K562 (cell line): ENCODE measurements at regions not wholly inside any gene's neighbourhood (a gene's known extent, or its start where the extent isn't known, plus 50 kb on each side); places are given as distances from the start of the nearest gene placed in this dataset.

ENCODE experiments used
- ATAC-seq: fragments of 200-7000 bp; cut with Tn5 transposase; 3 replicates; pipeline ENCODE4 v1.9.1; 2020; ENCODE audit warnings: moderate library complexity
- BruUV-seq: library from RNA; stranded (reverse); fragments of 400-500 nt; replicated peaks from 2 replicates; lab custom pipeline; 2021; lab: Mats Ljungman, UMichigan
- CTCF ChIA-PET: fragments of 300-600 bp; formaldehyde crosslinking; extraction: SDS; loops from one replicate; lab custom pipeline; 2021; ENCODE audit warnings: low intra/inter-chr PET ratio; lab: Yijun Ruan, JAX
- POLR2A ChIA-PET: fragments of 300-600, 350-650 bp; sonication (Branson Sonifier 250); formaldehyde crosslinking; extraction: SDS; loops from one replicate; lab custom pipeline; 2021; ENCODE audit warnings: antibody characterized with exemption, inconsistent platforms; lab: Yijun Ruan, JAX
- DNase-seq, 4 experiments: peaks; one replicate each; pipeline versions ENCODE4 v3.0.0 to v3.0.0-alpha.2; 2011 to 2018; ENCODE audit warnings: low spot score in 3 of 4, mixed read lengths in 3 of 4; ENCODE audit errors: extremely low read depth in 1 of 4
- FAIRE-seq: peaks from 2 replicates; lab custom pipeline; 2011; peaks lifted over from hg19 to GRCh38; lab: Jason Lieb, UNC
- H2AFZ ChIP-seq: 2 replicates; pipeline ENCODE4 v1.6.0; 2011; ENCODE audit warnings: low read depth, low read length, control low read depth, inconsistent platforms
- H3K27ac ChIP-seq: fragments of 200-600 bp; 3 replicates; pipeline ENCODE4 v1.8.0; 2011; ENCODE audit warnings: low read depth, mild to moderate bottlenecking, control low read depth, inconsistent platforms, low read length, moderate library complexity, mixed read lengths; ENCODE audit errors: extremely low read depth
- H3K27me3 ChIP-seq, 2 experiments: fragments of 300-600 bp in 1 of 2; 2 replicates in 1 of 2; 3 replicates in 1 of 2; pipeline versions ENCODE4 v1.6.0 to v1.8.0; 2011; ENCODE audit warnings: inconsistent platforms in 2 of 2, low read length in 2 of 2, mild to moderate bottlenecking in 1 of 2, mixed read lengths in 1 of 2, moderate library complexity in 1 of 2; ENCODE audit not compliant: control insufficient read depth in 2 of 2, insufficient read depth in 2 of 2
- H3K36me3 ChIP-seq: fragments of 300-600 bp; 3 replicates; pipeline ENCODE4 v1.8.0; 2011; ENCODE audit warnings: mild to moderate bottlenecking, low read length, inconsistent platforms; ENCODE audit not compliant: control insufficient read depth, insufficient read depth
- H3K4me1 ChIP-seq, 2 experiments: fragments of 200-600 bp in 1 of 2; replicated peaks in 1 of 2; 2 replicates in 1 of 2; 3 replicates in 1 of 2; pipeline versions ENCODE4 v1.5.1 to v1.8.0; 2011; ENCODE audit warnings: inconsistent platforms in 2 of 2, low read length in 2 of 2, mild to moderate bottlenecking in 1 of 2, mixed read lengths in 1 of 2, moderate library complexity in 1 of 2; ENCODE audit not compliant: control insufficient read depth in 2 of 2, insufficient read depth in 2 of 2
- H3K4me2 ChIP-seq: 2 replicates; pipeline ENCODE4 v1.6.1; 2011; ENCODE audit warnings: low read length, control low read depth, inconsistent platforms, mixed read lengths; ENCODE audit not compliant: insufficient read depth
- H3K4me3 ChIP-seq: fragments of 200-600 bp; sonication (generic), shearing (Covaris generic); 2 replicates; pipeline ENCODE4 v1.5.1; 2016; ENCODE audit warnings: control low read depth, inconsistent platforms
- H3K79me2 ChIP-seq: fragments of 200-600 bp; 3 replicates; pipeline ENCODE4 v1.8.0; 2011; ENCODE audit warnings: low read length, inconsistent platforms; ENCODE audit not compliant: control insufficient read depth, insufficient read depth
- H3K9ac ChIP-seq, 2 experiments: 2 replicates each; pipeline versions ENCODE4 v1.6.0 to v1.6.1; 2011; ENCODE audit warnings: low read depth in 2 of 2, low read length in 2 of 2, control low read depth in 1 of 2, inconsistent platforms in 1 of 2, mild to moderate bottlenecking in 1 of 2, mixed read lengths in 1 of 2; ENCODE audit not compliant: insufficient read depth in 1 of 2
- H3K9me1 ChIP-seq: one replicate; pipeline ENCODE4 v1.6.0; 2011; ENCODE audit warnings: inconsistent platforms, mild to moderate bottlenecking, low read length, moderate library complexity; ENCODE audit not compliant: control insufficient read depth, insufficient read depth
- H3K9me3 ChIP-seq: replicated peaks from 2 replicates; pipeline ENCODE4 v1.5.1; 2011; ENCODE audit warnings: low read depth, low read length, inconsistent platforms; ENCODE audit not compliant: control insufficient read depth, insufficient read depth
- H4K20me1 ChIP-seq: replicated peaks from 2 replicates; pipeline ENCODE4 v1.6.1; 2011; ENCODE audit warnings: low read length, inconsistent platforms, mixed read lengths; ENCODE audit not compliant: control insufficient read depth, insufficient read depth
- JUND ChIP-seq, 2 experiments: IDR thresholded peaks; 2 replicates in 1 of 2; 3 replicates in 1 of 2; pipeline ENCODE4 v1.6.1; 2011; ENCODE audit warnings: borderline replicate concordance in 2 of 2, low read depth in 2 of 2, low read length in 2 of 2, improper control_type of control experiment in 1 of 2, missing biosample characterization in 1 of 2, missing genetic modification characterization in 1 of 2, missing genetic modification reagents in 1 of 2
- WGBS: fragments of 100-300 bp; shearing (Covaris generic); methylation state at CpG from one replicate; pipeline ENCODE4 v1.1.6; 2016; ENCODE audit warnings: low coverage, mixed read lengths; ENCODE audit not compliant: insufficient coverage; ENCODE audit errors: missing lambda C conversion rate; 5-methylcytosine and 5-hydroxymethylcytosine counted together
- in situ Hi-C: fragments of 300-500 bp; cut with MboI; formaldehyde crosslinking; loops from 4 replicates; pipeline ENCODE4 v1.15.0; 2018; ENCODE audit warnings: inconsistent platforms, mixed read lengths
- intact Hi-C: fragments of 100-400 bp; cut with micrococcal nuclease; formaldehyde crosslinking; loops from 2 replicates; pipeline ENCODE4 v1.14.2; 2022
- TF ChIP-seq, protein P1 (sequence below): sonication (generic); formaldehyde crosslinking; IDR thresholded peaks from 2 replicates; pipeline ENCODE4 v1.8.0; 2022; ENCODE audit warnings: mild to moderate bottlenecking, missing genetic modification reagents

DNA sequence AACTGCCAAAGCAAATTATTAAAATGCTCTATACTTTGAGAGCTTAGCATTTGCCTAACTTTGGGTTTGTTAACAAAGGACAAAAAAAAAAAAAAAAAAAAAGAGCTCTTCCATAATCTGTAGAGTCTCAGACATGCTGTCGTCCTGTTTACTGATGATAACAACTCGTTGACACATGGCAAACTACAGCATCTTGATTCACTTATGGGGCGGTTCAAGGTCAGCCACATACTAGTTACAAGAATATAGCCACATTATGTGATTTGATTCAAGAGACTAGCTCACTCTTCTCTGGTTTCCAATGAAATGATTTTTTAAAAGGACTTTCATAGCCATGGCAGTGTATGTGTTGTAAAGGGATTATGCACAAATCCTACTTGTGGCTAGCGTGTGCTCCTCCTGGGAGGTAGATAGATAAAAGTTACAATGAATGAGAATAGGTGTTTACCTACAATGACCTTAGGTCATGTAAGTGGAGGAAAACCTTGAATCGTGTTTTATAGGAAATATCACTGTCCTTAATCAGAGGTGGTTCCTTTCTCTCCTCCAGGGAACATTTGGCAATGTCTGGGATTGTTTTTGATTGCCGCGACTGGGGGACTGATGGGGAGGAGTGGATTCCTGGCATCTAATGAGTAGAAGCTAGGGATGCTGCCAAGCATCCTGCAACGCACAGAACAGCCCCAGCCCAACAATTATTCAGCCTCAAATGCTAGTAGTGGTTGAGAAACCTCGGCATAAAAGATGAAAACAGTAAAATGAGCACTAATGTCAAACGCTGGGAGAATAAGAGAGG is 969.2 kb upstream of the SLC35B3 start:
- Histone ChIP-seq H3K79me2 (no peaks in the 10 kb centered on the region), H3K9me3 (no peaks in the 10 kb centered on the region; the same call in 1 of the 2 replicates), H3K27me3 (no peaks in the 10 kb centered on the region)
- TF ChIP-seq JUND (IDR thresholded peaks at IDR 0.05; ENCODE audit: borderline replicate concordance, low read depth, low read length) (no peak), JUND (tag; IDR thresholded peaks at IDR 0.05; ENCODE audit: borderline replicate concordance, low read depth, low read length) (no peak)
- TF ChIP-seq, protein P1, sequence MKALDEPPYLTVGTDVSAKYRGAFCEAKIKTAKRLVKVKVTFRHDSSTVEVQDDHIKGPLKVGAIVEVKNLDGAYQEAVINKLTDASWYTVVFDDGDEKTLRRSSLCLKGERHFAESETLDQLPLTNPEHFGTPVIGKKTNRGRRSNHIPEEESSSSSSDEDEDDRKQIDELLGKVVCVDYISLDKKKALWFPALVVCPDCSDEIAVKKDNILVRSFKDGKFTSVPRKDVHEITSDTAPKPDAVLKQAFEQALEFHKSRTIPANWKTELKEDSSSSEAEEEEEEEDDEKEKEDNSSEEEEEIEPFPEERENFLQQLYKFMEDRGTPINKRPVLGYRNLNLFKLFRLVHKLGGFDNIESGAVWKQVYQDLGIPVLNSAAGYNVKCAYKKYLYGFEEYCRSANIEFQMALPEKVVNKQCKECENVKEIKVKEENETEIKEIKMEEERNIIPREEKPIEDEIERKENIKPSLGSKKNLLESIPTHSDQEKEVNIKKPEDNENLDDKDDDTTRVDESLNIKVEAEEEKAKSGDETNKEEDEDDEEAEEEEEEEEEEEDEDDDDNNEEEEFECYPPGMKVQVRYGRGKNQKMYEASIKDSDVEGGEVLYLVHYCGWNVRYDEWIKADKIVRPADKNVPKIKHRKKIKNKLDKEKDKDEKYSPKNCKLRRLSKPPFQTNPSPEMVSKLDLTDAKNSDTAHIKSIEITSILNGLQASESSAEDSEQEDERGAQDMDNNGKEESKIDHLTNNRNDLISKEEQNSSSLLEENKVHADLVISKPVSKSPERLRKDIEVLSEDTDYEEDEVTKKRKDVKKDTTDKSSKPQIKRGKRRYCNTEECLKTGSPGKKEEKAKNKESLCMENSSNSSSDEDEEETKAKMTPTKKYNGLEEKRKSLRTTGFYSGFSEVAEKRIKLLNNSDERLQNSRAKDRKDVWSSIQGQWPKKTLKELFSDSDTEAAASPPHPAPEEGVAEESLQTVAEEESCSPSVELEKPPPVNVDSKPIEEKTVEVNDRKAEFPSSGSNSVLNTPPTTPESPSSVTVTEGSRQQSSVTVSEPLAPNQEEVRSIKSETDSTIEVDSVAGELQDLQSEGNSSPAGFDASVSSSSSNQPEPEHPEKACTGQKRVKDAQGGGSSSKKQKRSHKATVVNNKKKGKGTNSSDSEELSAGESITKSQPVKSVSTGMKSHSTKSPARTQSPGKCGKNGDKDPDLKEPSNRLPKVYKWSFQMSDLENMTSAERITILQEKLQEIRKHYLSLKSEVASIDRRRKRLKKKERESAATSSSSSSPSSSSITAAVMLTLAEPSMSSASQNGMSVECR (CRISPR knock-in tag) = no peak
- TF ChIP-seq, all 486 proteins: peak for 0
- no peak overlapping the region for H3K4me2 ChIP-seq
- POLR2A ChIA-PET = no interaction called here
- CTCF ChIA-PET = no interaction called here
- no peaks in the 10 kb centered on the region for H3K36me3 ChIP-seq
- in situ Hi-C loops (no loop called here), intact Hi-C loops (no loop called here)
- no TSS peak for BruUV-seq
- no peak overlapping the region for H3K27ac ChIP-seq
- no peak overlapping the region for H3K4me3 ChIP-seq
- ATAC-seq (no peak), FAIRE-seq (no peak), DNase-seq (no peak)
- no peaks in the 10 kb centered on the region for H4K20me1 ChIP-seq
- no peaks in the 10 kb centered on the region for H3K9me1 ChIP-seq
- no peaks in the 10 kb centered on the region for H3K4me1 ChIP-seq
- no peak overlapping the region for H3K9ac ChIP-seq
- no peak overlapping the region for H2AFZ ChIP-seq
- whole genome bisulfite sequencing = 0% methylated on average over 10 of the region's 10 CpGs
